ENCODE measurements at regions not wholly inside any gene's neighbourhood (a gene's known extent, or its start where the extent isn't known, plus 50 kb on each side); places are given as distances from the start of the nearest gene placed in this dataset.
"Not testable (repeated sequence)": the region's sequence is repeated elsewhere in the genome, so short reads cannot be mapped to it uniquely, and the experiment has no call there.

DNA sequence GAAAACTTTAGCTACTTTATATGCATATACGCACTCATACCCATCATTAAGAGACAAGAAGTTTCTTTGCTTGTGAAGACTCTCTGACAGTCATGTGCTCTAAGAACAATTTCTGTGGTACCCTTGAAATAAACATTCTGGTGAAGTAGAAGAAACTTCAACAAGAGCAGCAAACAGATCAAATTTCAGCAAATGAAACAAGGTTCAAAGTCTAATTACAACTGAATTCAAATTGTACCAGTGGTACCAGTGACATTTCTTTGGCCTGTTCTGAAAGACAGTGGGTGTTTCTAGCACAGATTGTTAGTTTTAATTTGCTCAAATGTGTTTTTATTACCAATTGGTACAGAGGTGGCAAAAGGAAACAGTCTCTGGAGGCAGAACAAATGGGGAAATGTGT, 391.0 kb downstream of the CHSY3 start:
- DNase-seq = no peak

DNA sequence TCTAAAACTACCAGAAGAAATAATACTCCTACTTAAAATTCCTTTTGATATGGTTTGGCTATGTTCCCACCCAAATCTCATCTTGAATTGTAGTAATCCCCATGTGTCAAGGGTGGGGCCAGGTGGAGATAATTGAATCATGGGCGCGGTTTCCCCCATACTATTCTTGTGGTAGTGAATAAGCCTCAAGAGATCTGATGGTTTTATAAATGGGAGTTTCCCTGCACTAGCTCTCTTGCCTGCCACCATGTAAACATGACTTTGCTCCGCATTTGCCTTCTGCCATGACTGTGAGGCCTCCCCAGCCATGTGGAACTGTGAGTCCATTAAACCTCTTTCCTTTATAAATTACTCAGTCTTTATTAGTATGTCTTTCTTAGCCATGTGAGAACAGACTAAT, 390.5 kb downstream of the CHSY3 start:
- DNase-seq = not testable (repeated sequence)

DNA sequence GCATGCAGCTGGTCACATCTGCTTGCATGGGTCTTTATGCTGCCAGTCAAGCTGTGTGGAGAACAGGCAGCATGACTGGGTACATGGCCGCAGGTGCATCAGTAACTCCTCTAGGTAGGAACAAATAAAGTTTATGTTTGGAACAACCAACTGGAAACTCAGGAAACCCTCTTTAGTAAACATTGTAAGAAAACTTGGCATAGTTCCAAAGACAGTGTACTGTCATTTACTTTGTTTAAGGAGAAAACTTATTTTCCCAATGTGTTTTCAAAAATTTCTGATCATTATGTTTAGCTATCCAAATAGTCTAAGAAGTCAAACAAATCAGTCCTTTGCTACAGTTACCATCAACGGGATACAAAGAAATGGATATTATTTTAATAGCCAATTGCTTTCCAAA, 386.0 kb downstream of the CHSY3 start:
- no peak for DNase-seq

DNA sequence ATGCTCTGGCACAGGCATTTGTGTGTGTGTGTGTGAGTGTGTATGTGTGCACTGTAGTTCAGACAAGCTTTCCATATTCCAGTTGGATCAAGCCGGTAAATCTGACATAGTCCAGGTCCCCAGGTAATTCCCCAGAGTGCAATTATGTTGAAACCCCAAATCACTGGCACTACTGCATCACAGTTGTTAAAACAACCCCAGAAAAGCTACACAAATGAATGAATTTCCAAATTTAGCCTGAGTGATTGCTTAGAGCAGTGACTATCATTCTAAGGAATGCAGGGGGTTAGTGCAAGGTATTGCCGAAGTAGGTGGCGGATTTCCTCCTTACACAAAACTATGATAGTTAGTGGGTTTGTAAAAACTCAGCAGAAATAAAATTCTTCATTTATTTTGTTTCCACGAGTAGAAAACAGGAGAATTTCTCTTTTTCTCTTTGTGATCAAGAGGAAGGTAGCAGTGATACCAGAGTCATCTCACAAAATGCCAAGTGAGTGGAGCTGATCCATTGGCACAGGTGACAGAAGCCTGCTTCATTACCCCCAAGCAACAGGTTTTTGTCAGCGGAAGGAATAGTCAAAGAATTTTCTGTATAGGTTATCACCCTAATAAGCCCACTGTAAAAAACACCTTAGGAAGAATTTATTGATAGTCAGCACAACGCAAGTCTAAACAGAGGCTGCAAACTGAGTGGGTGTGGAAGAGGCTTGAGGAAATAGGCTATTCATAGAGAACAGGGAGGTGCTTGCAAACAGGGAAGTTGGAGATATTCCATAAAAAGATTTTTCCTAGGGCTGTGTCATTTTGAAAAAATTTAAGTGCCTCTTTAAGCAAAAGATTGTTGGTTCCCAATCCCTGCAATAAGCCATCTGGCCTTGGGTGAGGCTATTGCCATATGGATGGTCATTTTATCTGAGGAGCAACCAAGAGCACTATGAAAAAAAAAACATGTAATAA, 385.1 kb downstream of the CHSY3 start:
- no peak for DNase-seq

DNA sequence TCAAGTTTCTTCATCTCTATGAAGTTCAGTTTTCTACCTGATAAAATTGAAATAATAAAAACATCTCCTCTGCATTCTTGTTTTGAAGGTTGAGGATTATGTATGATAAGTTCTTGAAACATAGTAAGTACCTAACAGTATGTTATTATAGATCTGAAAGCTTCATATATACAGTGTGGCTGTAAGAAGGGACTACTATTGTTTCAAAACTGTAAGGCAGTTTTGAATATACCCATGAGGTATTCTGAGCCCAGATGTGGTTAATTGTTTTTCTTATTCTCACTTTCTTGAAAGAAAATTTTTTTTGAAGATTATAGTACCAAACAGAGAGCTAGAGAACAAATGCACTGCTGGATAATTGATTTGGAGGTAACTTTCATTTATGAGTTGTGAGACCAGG, 383.2 kb downstream of the CHSY3 start:
- DNase-seq = no peak

DNA sequence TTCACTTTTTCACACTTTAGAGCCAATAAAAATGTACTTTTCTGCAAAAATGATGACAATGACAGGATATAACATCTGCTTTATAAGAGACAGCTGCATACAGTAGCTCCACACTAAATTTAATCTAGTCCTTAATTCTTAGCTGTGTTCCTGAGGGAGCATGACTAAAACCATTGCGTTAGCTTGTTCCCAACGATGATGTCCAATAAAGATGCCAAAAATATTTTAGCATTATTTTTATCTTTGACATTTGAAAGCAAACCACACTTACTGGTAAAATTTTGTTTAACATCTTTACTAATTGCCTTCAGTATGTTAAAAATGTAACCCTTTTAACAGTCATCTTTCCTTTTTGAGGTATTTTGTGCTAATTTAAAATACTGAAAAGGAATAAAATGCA, 382.7 kb downstream of the CHSY3 start:
- no peak for DNase-seq

DNA sequence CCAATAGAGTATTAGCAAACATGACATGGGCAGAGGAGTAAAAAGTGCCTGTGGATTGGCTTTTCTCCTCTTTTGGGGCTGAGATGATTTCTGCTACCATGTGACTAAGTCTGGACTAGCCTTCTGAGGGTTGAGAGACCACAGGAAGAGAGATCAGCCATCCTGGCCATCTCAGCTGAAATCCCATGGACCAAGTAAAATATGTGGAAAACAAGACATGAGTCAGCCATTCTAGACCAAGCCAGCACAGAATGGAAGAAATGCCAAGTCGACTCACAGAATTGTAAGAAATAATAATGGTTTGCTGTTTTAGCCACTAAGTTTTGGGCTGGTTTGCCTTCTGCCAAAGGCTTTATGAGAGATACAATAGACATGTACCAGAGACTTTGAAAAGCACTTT, 377.8 kb downstream of the CHSY3 start:
- no peak for DNase-seq

DNA sequence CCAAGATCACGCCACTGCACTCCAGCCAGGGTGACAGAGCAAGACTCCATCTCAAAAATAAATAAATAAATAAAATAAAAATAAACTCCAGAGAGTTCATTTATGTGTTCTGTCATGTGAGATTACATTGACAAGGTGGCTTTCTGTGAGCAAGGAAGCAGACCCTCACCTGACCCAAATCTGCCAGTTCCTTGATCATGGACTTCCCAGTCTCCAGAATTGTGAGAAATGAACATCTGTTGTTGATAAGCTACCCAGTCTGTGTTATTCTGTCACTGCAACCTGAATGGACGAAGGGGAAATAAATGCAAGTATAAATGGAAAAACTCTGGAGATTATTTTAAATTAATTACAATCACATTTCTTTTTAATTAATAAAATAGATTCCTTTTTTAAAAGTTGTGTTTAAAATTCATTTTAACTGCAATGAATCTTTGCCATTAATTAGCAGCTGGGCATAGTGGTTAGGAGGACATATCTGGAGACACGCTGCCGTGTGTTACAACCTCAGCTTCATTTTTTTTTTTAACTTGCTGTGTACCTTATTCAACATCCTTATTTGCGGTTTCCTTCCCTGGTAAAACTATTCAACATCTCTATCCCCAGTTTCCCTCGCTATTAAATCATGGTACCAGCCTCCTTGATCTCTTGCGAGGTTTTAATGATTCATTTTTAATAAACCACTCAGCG, 376.4 kb downstream of the CHSY3 start:
- DNase-seq = no peak

DNA sequence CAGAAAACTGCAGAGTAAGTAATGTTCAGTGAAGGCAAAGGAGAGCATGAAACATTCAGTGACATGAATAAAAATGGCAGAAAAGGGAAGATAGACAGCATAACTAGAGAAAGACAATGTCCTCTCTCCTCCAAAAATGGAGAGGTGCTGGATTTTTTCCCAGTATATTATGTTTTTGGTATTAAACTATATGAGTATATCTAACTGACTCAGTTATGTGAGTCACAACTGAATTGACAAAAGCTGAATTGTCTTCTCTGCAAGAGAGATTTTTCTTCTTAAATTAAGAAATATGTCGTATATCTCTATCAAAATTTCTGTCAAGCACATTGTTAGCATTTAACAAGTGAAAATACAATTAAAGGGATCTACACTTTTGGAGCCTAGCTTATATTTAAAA, 375.1 kb downstream of the CHSY3 start:
- DNase-seq = no peak

DNA sequence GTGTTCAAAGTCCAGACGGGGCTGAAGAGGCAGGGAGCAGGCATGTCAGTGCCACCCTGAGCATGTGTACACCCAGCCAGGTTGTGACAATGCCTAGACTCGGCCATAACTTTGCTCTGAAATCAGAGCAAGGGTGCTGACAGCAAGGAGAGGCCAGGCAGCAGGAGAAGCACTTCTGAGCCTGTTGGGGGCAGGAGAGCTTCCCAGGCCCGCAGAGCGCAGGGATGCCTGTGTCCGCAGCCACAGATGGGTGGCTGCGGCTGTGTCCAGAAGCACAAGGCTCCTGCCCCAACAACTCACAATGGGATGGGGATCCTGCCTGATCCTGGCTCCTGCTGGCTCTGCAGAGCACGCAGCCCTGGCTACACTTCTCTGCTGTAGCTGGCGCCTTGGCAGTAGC, 373.9 kb downstream of the CHSY3 start:
- DNase-seq = no peak

DNA sequence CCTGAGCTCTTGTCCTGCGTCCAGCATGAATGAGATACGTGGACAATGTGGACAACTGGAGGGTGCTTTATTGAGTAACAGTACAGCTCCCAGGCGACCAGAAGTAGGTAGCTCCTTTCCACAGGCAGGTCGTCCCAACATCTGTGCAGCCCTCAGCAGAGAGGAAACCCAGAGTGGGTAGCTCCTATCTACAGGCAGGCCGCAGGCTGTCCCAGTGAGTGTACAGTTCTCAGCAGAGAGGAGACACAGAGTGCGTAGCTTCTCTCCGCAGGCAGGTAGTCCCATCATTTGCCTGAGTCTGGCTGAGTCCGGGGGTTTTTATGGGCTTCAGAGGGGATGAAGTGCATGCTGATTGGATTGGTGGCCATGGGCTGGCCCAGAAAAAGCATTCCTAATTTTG, 373.3 kb downstream of the CHSY3 start:
- DNase-seq = no peak

DNA sequence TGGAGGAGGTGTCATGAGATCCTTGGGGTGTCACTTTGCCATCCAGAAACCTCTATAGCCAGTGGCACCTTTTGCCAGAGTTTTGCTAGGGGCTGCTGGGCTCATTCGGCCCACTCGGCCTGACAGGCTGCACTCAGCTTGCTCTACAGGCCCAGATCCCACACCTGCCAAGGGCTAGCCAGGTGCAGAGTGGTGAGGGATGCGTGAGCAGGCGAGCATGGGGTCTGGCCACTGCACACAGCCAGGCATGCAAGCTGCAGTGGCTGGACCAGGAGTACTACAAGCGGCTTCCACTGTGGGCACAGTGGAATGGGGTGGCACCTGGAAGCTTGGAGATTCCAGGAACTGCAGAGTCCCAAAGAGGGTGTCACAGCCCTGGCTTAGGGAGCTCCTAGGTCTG, 372.7 kb downstream of the CHSY3 start:
- no peak for DNase-seq

DNA sequence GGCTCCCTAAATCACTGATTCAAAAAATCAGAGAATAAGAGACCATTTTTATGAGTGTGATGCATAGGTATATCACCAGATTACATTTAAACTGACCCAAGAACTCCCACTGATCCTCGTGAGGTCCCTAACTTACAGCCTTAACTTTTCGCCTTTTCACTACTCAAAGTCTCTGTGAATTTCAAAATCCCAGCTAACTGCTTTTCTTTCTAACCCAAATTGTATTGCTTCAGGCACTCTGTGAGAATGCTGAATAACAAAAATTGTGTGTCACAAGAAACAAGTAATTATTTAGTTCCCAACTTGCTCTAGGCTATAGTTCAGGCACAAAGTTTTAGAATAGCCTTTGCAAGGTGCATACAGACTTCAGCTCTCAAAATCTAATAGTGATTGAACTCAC, 368.6 kb downstream of the CHSY3 start:
- DNase-seq = no peak

DNA sequence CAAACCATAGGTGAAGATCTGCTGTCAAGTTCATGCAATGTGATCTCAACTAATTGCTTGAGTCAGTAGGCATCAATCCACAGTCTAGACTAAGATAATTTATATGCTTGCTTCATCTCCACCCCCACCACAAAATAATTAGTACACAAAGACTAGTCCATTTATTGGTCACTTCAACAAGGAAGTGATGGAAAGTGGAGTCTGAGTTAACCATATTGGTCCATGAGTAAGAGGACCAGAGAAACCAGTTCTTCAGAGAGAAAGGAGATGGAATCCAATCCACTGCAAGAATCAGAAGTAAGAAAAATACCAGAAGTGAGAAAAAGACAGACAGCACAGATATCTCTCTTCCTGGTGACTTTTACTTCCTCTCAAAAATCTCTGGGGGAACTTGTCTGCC, 366.5 kb downstream of the CHSY3 start:
- DNase-seq = no peak

DNA sequence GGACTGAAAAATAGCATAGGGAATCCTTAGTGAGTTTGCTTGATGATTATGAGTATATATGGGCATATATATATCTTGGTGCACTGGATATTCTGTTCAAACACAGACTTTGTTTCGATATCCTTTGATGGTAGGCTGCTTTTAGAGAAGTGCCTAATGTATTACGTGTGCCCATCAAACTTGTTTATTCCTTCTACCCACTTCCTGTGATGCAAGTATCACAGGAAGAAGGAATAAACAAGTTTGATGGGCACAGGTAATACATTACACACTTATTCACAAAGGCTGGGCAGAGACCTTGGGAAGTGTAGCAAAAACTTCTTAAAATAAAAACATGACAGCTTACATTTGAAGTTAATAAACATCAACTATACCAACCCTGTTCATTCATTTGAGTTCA, 364.2 kb downstream of the CHSY3 start:
- DNase-seq = no peak

DNA sequence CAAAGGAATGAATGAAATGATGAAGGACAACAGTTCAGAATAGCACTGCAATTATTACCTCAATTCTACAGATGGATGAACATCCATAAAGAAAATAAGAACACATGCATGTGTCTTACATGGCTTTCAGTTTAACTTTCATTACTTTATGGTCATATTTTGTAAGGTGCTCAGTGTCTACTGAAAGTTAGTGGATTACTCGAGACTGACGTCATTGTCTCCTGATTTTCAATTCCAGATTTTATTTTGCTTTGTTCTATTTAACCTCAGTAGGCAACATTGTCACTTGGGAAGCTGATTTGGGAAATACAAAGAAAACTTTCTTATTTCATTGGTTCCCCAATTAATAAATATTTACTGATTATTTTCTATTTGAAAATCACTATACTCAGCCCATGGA, 363.7 kb downstream of the CHSY3 start:
- no peak for DNase-seq

DNA sequence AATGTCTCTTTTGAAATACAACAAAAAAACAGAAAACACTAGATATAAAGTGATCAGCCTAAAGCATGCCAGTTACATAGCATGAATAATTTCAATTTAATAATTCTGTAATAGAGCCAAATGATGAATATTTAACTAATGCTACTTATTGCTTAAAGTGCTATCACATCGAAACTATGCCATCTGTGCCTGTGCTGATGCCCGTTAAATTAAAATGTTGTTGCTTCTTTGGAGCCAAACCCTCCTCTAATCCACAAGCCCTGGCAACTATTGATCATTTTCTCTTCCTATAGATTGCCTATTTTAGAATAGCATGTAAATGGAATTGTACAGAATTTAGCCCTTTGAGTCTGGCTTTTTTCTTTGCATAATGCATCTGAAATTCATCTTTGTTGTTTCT, 356.2 kb downstream of the CHSY3 start:
- no peak for DNase-seq

DNA sequence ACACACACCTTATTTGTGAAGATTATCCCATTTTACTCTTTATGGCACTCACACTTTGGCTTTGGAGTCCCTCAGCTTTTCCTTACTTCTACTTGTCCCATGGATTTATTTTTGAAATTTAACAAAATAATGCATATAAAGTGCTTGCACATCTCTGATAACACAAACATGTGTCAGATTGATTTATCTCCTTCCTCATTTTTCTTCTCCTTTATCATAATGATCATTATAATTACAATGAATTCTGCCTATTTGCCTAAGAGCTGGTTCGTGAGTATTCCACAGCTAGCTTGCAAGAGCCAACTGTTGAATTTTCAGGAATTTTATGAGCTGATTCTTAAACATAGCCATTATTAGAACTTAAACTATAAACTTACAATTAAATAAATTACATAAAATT, 347.7 kb downstream of the CHSY3 start:
- DNase-seq = no peak

DNA sequence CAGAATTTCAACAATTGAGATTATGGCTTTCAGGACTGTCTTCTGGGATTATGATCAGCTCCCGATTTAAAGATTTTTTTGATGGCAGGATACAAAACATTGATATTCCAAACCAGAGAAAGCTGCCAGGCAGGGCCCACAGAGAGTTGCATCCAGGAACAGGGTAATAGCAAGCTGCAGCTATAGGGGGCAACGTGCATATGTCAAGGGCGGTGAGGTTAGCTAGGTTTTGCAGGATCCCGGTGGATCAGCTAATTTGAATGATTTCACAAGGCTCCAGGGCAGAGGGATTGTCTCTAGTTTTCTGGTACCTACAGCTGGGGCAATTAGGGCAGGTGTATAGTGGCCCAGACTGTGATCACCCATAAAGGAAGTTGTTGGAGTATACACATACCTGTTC, 339.4 kb downstream of the CHSY3 start:
- no peak for DNase-seq

DNA sequence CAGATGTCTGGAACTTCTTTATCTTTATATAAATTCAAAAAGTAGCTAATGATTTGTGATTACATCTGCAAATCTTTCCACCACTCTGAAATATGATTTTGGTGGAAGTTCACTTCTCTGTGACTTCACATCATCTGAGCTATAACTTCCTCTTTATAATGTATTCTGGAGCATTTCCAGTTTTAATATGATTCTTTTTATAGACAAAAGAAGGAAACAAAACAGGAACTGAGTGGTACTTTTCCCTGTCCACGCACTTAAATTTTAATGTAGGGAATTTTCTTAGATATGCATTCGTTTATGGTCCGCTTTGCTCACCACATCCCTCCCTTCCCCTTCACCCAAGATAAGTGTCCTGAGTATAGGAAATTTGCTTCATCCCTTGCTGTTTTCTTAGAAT, 333.5 kb downstream of the CHSY3 start:
- DNase-seq = no peak

Measured in KG1 (cell line).